Breast epithelium (tissue), 3 donors: ENCODE measurements at regions not wholly inside any gene's neighbourhood (a gene's known extent, or its start where the extent isn't known, plus 50 kb on each side); places are given as distances from the start of the nearest gene placed in this dataset.

Experiments used
- POLR2A ChIP-seq: fragments of 450-650 bp; IDR thresholded peaks from one replicate; pipeline ENCODE4 v1.6.1; 2016; ENCODE audit warnings: antibody characterized with exemption, mild to moderate bottlenecking, moderate library complexity
- POLR2AphosphoS5 ChIP-seq, 3 donors: sonication (generic); formaldehyde crosslinking; IDR thresholded peaks; one replicate each; pipeline ENCODE4 v1.6.1; 2017; ENCODE audit warnings: antibody characterized with exemption in 3 of 3
- TF ChIP-seq, protein P1 (sequence below), 3 donors: fragments of 450-650 bp; IDR thresholded peaks; one replicate each; pipeline ENCODE4 v1.5.1; 2016 to 2017; ENCODE audit warnings: antibody characterized with exemption in 3 of 3, mild to moderate bottlenecking in 3 of 3, moderate library complexity in 3 of 3

GRCh38 chr2:186424265-186424664 is 61.8 kb upstream of the ZC3H15 start:
- TF ChIP-seq, protein P1, sequence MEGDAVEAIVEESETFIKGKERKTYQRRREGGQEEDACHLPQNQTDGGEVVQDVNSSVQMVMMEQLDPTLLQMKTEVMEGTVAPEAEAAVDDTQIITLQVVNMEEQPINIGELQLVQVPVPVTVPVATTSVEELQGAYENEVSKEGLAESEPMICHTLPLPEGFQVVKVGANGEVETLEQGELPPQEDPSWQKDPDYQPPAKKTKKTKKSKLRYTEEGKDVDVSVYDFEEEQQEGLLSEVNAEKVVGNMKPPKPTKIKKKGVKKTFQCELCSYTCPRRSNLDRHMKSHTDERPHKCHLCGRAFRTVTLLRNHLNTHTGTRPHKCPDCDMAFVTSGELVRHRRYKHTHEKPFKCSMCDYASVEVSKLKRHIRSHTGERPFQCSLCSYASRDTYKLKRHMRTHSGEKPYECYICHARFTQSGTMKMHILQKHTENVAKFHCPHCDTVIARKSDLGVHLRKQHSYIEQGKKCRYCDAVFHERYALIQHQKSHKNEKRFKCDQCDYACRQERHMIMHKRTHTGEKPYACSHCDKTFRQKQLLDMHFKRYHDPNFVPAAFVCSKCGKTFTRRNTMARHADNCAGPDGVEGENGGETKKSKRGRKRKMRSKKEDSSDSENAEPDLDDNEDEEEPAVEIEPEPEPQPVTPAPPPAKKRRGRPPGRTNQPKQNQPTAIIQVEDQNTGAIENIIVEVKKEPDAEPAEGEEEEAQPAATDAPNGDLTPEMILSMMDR (IDR thresholded peaks at IDR 0.05): no peak
- TF ChIP-seq POLR2A (no peak), POLR2AphosphoS5 (IDR thresholded peaks at IDR 0.05) (no peak)
